ENCODE measurements at regions not wholly inside any gene's neighbourhood (a gene's known extent, or its start where the extent isn't known, plus 50 kb on each side); places are given as distances from the start of the nearest gene placed in this dataset.

DNA sequence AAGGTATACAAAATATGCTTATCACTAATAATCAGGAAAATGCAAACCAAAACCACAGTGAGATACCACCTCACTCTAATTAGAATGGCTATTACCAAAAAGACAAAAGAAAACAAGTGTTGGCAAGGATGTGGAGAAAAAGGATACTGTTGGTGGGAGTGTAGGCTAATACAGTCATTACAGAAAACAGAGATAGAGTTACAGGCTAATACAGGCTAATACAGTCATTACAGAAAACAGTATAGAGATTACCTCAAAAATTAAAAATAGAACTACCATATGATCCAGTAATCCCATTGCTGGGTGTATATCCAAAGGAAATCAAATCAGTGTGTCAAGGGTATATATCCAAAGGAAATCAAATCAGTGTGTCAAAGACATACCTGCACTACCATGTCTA, 238.4 kb downstream of the PLPP3 start:
- FAIRE-seq: no peak

DNA sequence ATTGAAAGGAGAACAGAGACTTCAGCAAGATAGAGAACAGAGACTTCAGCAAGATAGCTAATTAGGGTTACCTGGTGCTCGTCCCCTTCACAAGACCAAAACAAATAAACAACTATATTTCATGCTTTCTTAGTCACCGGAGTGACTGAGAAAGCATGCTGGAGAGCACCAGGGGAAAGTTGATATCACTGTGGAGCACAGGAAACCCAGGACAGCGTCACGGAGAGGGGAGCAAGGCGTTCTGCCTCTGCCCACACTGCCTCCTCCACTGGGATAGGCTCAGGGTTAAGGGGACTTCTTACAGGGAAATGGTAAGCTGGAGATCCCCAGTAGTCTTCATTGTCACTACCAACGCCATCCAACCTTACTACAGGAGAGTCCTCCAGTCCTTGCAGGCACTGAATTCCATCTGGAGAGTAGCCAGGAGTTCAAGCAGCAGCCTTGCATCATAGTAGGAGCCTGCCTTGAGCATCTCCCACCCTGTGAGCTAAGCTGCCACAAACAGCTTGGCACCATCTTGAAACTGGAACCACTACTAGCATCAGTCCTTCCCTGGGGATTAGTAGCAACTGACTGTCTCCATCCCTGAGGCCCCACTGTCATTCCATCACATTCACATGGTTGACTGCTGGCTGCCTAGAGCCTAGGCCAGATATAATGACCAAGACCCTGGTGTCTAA, 239.4 kb downstream of the PLPP3 start:
- no peak for FAIRE-seq

DNA sequence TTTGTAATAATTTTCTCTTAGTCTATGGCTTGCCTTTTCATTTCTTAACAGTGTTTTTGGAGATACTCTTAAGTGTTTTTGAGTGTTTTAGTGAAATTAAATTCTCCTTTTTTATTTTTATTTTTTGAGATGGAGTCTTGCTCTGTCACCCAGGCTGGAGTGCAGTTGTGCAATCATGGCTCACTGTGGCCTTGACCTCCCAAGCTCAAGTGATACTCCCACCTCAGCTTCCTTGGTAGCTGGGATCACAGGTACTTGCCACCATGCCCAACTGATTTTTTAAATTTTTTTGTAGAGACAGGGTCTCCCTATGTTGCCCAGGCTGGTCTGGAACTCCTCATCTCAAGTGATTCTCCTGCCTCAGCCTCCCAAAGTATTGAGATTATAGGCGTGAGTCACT, 240.3 kb downstream of the PLPP3 start:
- FAIRE-seq: no peak

DNA sequence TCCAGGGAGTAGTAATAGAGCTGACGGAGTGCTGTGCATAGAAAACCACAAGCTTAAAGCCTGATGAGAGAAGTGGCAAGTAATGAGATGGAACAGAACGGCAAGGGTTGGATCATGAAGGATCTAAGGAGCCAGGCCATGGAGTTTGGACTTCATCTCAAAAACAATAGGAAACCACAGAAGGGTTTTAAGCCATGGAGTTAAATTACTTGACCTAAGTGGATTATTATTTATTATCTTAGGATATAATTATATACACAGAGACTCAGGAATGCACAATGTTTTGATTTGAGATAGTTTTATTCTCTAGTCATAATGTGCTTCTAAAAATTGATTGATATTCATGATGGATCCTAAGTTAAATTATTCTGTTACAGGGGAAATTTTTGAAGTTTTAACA, 242.4 kb downstream of the PLPP3 start:
- no peak for FAIRE-seq

DNA sequence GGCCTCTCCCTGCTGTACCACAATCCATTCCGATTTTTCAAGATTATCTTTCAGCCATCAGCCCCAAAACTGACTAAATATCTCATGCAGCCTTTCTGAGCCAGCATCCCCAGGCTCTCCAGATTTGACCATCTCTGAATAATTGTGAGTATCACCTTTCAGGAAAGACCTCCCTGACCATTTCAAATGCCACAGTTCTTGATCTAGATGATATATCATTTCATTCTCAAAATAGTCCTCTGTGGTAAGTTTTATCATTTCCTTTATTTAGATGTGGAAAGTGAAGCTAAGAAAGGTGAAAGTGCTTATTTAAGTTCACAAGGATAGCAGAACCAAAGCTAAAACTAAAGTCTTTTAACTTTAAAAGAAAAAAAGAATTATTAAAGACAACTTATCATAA, 244.0 kb downstream of the PLPP3 start:
- no peak for FAIRE-seq

DNA sequence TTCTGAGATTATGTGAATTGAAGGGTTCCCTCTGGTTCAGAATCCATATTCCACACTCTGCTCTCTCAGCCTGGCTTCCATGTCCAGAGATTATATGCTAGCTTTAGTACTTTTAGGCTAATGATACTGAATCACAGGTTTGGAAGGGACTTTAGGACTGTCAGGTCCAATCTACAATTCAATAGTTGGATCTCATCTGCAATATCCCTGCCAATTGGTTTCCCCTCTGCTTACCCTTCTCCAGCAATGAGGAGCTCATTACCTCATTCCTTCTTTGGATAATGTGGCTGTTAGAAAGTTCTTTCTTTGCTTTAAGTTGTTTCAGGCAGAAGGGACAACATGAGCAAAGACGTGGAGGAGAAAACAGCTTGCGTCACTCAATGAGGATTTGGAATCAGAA, 245.3 kb downstream of the PLPP3 start:
- no peak for FAIRE-seq

DNA sequence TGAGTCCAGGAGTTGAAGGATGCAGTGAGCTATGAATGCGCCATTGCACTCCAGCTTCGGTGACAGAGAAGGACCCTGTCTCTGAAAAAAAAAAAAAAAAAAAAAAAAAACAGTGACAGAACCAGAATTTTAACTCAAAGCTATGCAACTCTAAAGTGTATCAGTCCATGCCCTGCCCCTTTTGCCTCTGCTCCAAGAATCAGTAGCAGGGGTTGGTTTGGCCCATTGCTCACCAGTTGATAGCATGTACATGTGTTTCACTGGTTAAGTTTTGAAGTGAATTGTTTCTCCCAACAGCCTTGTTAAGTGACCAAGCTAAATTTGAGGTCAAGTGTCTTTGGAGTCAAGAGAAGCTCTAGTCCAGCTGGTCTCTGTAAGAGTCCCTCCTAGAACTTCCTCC, 245.9 kb downstream of the PLPP3 start:
- no peak for FAIRE-seq

DNA sequence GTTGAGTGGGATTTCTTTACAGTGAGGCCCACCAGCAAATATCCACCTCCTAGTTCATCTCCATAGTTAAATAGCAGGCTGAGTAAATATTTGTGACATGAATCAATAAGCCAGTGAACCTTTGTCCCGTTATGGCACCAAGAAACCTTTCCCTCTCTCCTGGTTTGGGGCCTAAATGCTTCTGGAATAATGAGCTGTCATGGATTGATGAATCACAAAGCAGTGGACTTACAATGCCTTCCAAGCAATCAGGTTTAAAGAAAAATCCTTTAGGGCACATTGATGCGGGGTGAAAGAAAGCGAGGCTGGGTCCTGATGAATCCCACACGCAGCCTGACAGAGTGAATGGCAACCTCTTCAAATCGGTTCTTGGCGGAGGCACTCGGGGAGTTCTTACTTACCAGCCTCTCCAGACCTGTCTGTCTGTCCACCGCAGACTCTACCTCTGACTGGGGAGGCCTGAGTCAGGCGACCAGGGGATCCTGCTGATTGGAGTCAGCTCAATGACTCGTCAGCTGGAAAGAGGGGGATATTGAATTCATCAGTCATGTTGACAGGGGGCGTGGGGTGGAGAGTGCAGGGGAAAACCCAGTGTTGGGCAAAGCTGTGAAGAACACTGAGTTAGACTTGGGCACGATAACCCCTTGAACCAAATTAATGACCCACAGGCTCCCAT, 247.3 kb downstream of the PLPP3 start:
- FAIRE-seq: no peak

DNA sequence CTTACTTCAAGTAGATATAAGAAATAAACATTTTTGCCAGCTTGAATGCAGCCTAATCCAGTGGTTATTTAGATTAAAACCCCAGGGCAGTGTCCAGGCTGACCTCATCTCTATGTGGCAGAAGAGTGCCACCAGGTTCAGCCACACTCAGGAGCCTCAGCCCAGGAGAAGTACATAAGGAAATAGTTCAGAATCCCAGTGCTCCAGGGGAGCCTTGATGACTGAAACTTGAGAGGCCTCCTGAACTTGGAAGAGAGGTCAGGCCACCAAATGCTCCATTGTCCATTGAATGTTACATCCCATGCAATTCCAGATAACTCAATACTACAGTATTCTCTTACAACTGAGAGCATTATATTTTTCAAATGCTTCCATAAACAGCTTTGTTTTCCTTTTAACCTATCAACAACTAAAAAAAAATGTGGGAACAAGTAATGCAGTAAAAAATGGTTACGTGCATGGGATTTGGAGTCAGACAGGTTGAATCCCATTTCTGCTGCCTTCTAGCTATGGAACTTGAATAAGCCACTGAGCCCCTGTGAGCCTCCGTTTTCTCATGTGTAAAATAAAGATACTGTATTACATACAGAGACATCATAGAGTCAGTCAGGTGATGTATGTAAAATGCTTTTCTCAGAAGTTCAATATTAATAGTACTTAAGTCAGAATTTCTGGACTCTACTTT, 248.0 kb downstream of the PLPP3 start:
- FAIRE-seq: no peak

DNA sequence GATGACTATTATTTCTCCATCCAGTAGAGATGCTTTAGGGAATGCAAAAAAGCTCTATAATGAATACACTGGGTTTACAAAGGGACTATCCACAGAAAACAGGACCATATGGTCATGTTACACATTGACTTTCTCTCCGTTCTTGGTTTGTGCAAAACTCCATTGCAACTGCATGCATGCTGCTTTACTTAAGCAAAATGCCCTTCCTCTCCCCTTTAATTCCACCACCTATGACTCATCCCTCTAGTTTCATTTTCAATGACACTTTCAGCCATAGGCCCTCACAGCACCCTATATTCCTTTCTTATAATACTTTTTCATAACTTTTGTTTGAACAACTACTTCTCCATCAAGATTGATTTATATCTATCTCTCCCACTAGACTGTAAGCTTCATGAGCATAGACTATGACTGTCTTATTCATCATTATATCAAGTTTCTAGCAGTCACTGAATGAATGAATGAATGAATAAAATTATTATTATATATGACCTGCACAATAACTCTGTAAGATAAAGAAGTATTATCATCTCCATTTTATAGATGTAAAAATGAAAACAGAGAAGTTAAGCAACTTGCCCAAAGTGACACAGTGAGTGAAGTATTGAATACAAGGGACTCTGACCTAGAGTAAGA, 248.9 kb downstream of the PLPP3 start:
- FAIRE-seq: no peak

DNA sequence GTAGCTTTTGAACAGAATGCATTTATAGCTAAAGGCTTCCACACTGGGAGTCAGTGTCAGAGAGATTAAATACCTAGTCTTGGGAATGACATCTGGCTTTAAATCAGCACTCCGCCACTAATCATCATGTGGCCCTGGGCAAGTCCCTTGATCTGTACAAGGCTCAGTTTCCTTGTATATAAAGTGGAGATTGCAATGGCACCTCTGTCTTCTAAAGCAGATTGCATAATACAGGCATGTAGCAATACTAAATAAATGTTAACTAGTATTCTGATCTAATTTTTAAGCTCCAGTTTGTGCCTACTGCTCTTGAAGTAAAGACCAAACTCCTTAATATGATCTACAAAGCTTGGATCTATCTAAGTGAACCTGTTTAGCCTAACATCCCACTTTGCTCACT, 249.4 kb downstream of the PLPP3 start:
- no peak for FAIRE-seq

DNA sequence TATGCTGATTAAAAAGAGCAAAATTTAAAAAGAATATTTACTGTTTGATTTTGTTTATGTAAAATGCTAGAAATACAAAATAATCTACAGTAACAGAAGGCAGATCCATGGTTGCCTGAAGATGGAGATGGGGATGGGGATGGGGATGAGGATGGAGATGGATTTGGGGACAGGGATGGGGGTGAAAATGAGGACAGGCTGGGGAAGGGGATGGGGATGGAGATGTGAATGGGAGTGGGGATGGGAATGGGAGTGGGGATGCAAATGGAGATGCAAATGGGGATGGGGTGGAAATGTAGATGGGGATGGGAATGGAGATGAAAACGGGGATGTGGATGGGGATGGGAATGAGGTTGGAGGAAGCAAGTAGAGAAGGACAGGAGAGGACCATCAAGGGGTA, 252.2 kb downstream of the PLPP3 start:
- no peak for FAIRE-seq

DNA sequence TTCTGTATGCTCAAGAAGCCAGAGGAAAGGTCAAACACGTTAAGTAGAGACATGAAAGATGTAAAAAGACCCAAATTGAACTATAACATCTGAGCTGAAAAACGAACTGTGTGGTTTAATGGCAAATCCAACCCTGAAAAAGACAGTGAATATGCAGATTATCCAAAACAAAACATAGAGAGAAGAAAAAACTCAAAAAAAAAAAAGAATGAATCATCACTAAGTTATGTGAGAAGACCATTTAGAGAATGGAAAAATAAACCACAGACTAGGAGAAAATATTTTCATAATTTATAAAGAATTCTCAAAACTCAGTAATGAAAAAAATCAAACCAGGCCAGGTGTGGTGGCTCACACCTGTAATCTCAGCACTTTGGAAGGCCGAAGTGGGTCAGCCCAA, 253.3 kb downstream of the PLPP3 start:
- FAIRE-seq: no peak

DNA sequence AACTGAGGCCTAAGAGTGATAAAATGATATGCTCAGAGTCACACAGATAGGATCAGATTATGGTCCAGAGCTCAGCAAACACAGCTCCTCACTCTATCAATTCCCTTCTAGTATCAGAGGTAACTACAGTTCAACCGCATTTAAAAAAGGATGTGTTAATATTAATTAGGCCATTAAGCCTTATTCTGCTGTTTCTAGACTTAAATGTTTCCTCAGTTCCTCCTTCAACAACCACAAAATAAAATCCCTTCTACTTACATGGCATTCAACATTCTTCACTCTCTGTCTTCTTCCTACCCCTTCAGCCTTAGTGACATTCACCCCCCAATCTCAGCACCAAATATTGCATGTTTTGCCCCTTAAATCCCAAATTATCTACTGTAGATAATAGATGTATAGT, 254.9 kb downstream of the PLPP3 start:
- FAIRE-seq: no peak

DNA sequence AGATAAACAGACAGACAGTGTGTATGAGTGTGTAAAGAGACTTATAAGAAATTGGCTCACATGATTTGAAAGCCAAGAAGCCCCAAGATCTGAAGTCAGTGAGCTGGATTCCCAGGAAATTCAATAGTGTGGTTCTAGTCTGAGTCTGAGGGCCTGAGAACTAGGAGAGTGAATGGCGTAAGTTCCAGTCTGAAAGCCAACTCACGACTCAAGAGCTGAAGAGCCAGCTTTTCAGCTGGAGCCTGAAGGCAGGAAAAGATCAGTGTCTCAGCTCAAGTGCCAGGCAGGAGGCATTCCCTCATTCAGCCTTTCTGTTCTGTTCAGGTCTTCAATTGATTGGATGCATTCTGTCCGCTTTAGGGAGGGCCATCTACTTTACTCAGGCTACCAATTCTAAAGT, 257.2 kb downstream of the PLPP3 start:
- FAIRE-seq: no peak

DNA sequence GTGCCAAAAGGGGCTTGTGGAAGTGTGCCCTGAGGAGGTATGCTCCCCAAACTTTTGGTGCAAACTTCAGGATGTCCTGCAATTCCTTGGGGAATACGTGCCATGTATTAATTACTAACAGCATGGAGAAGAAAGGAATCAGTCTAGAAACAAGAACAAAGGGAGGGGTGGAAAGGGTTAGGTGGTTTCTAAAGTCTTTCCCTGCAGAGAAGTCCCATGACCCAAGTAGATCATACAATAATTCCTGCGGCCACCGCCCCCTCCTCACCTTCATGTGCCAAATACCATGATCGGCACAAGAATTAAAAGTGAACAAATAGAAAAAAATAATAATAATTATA, 258.2 kb downstream of the PLPP3 start:
- no peak for FAIRE-seq

DNA sequence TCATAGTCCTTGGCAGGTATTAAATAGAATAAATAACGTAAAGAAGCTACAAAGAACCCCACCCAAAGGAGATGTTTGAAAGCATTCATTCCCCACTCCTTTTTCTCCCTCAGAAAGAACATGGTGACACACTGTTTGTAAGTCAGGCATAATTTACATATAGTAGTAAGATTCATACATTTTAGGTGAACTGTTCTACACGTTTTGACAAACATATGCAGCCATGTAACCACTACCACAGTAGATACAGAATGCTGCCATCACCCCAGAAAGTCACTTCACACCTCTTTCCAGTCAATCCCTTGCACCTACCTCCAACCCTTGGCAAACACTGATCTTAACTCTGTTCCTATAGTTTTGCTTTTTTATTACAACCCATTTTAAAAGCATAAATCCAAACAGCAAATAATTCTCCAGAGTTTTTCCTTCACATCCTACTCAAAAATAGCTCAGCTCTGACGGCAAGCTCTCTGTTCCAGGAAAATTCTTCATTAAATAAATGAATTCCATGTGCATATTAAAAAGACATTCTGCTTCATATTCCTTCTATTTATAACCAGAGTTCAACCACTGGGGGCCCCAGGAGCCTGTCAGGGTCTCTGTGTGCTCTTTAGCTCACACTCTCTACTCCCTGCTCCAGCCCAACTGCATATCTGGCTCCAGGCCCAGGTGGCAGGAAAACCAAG, 258.8 kb downstream of the PLPP3 start:
- FAIRE-seq: no peak

DNA sequence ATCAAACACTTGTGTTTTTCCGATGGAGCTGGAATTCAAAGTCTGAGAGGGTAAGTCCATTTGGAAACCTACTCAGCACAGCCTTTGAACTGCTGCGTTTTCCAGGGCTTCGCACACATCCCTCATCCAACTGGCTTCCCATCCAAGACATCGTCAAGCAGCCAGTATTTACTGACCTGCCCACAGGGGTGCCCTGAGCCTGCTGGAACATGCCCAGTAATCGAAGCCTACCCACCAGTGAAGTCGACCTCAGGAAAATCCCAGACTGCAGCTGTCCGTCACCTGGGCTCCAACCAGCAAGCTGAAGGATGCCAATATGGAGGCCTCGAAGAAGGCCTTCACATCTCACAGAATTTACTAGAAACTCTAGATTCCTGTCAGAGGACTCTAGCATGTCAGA, 261.6 kb downstream of the PLPP3 start:
- FAIRE-seq: no peak

DNA sequence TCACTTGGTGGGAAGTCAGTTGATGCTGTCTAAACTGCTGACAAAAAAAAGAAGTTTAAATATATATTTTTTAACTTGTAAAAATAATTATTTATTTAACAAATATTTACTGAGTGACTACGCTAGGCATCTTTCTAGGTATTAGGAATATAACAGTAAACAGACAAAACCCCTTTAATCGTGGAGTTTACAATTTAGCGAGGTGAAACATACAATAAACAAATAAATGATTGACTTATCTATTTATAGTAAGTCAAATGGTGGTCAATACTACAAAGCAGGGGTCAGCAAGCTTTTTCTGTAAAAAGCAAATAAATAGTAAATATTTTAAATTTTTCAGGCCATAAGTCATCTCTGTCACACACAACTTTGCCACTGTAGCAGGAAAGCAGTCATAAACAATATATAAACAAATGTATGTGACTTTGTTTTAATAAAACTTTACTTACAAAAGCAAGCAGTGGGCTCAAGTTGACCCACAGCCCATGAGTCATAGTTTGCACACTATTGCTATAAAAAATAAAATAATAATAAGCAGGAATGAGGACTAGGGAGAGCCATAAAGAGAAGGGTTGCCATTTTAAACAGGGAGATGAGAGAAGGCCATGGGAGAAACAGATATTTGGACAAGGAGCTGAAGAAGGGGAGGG, 263.9 kb downstream of the PLPP3 start:
- FAIRE-seq: no peak

DNA sequence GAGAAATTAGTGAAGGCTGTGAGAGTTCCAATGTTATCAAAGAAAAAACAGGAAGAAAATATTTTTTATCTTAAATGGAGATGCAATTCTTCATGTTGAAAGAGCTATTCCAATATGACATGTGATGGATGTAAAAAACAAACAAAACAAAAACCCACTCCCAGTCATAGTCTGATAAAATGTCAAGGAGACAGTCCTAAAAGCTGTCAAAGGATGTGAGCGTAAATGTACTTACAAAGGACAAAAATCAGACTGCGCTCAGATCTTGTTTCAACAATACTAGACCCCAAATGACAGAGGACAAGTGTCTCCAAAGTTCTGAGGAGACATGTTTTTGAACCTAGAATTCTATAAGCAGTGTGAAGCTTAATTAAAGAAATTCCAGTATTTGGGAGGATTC, 265.8 kb downstream of the PLPP3 start:
- no peak for FAIRE-seq

DNA sequence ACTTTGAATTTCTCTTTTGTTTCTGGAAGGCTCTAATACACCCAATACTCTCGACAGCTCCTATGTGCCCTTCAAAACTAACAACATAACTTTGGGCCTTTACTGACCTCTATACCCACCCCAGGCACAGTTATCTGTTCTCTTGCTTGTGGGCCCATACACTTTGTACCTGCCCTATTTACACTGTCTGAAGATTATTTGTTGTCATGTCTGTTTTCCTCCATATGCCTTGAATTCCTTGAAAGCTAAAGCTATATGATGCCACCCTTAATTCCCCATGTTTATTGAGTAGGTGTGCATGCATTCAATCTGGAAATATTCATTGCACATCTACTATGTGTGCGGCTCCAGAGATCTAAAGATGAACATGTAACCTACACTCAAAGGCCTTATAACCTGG, 267.6 kb downstream of the PLPP3 start:
- FAIRE-seq: no peak

DNA sequence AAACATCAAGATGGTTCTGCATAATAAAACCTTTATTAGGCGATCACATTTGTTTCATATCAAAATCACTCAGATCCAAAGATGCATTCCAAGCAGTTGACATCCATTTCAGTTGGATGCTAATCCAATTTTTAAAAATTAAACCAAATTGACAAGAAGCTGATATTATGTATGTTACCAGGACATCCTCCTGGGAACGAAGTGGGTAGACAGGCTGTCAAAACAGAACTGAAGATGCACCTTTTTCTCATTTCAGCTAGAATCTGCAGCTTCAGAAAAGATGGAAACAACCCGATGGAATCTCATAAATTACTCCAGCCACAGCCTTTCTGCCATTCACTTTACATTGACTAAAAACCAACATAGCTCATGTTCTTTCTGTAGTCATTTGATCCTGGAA, 268.4 kb downstream of the PLPP3 start:
- no peak for FAIRE-seq

DNA sequence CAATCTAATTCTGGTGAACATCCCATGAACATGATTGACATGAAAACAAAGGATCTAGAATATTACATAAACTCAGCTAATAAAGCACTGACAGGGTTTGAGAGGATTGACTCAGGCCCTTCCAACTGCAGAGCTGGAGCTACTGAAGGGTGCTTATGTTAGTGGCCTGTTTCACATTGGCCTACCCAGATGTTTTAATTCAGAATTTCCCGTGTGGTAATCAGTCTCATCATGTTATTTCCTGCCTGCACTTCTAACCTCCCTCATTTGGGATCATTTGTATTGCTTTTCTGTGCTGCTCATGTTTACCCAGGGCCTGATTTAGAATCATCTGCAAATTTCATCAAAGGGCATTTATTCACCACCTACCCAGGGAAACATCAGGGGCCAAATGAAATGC, 270.3 kb downstream of the PLPP3 start:
- no peak for FAIRE-seq
